Progenitor cell of endocrine pancreas (in vitro differentiated cells): ENCODE measurements at regions not wholly inside any gene's neighbourhood (a gene's known extent, or its start where the extent isn't known, plus 50 kb on each side); places are given as distances from the start of the nearest gene placed in this dataset.
"Not testable (repeated sequence)": the region's sequence is repeated elsewhere in the genome, so short reads cannot be mapped to it uniquely, and the experiment has no call there.

ENCODE experiments used
- DNase-seq: peaks from one replicate; pipeline ENCODE4 v3.0.0; 2021; ENCODE audit warnings: low spot score; ENCODE audit not compliant: unreplicated experiment
- H3K27ac Mint-ChIP-seq: 2 replicates; pipeline ENCODE4 v1.8.0; 2021; ENCODE audit warnings: mild to moderate bottlenecking, moderate library complexity, mixed read lengths
- H3K27me3 Mint-ChIP-seq: 2 replicates; pipeline ENCODE4 v1.8.0; 2021; ENCODE audit warnings: mixed read lengths
- H3K36me3 Mint-ChIP-seq: 2 replicates; pipeline ENCODE4 v1.8.0; 2022; ENCODE audit warnings: mixed read lengths; ENCODE audit not compliant: insufficient read depth
- H3K4me1 Mint-ChIP-seq: 2 replicates; pipeline ENCODE4 v1.8.0; 2021; ENCODE audit warnings: low read depth, mixed read lengths
- H3K4me3 Mint-ChIP-seq: 2 replicates; pipeline ENCODE4 v1.8.0; 2021; ENCODE audit warnings: low read depth, mild to moderate bottlenecking, moderate library complexity, mixed read lengths
- H3K9me3 Mint-ChIP-seq: 2 replicates; pipeline ENCODE4 v1.8.0; 2021; ENCODE audit warnings: low read depth, mixed read lengths
- CTCF ChIP-seq: fragments of 200-600 bp; sonication (generic); IDR thresholded peaks from one replicate; pipeline ENCODE4 v1.5.0; 2021; ENCODE audit warnings: antibody characterized with exemption, mild to moderate bottlenecking; ENCODE audit not compliant: unreplicated experiment

- Mint-ChIP-seq H3K27ac (no peak overlapping the region), H3K9me3 (peaks cover 3% of the 10 kb centered on the region), H3K4me3 (no peak overlapping the region), H3K27me3 (peaks cover 69% of the 10 kb centered on the region), H3K4me1 (peaks cover 5% of the 10 kb centered on the region), H3K36me3 (no peaks in the 10 kb centered on the region)
- DNase-seq, result no peak
- no peak for TF ChIP-seq CTCF
Observed at GRCh38 chr16:55059146-55059545, 128.5 kb downstream of the IRX5 start.

GRCh38 chr16:55061126-55061525 is 130.5 kb downstream of the IRX5 start:
- Mint-ChIP-seq H3K27ac (no peak overlapping the region), H3K27me3 (peaks cover 72% of the 10 kb centered on the region), H3K9me3 (peaks cover 4% of the 10 kb centered on the region)

GRCh38 chr16:55062442-55062841 is 131.8 kb downstream of the IRX5 start:
- peaks cover under 1% of the 10 kb centered on the region for H3K4me1 Mint-ChIP-seq
- peaks cover 67% of the 10 kb centered on the region for H3K27me3 Mint-ChIP-seq
- no peak overlapping the region for H3K4me3 Mint-ChIP-seq

More at GRCh38 chr16:55061126-55061525, 130.5 kb downstream of the IRX5 start:
- H3K4me3 Mint-ChIP-seq, result no peak overlapping the region
- no peak for DNase-seq
- peaks cover 5% of the 10 kb centered on the region for H3K4me1 Mint-ChIP-seq
- TF ChIP-seq CTCF, result no peak
- H3K36me3 Mint-ChIP-seq, result no peaks in the 10 kb centered on the region

GRCh38 chr16:55072976-55073375 is 142.3 kb downstream of the IRX5 start:
- Mint-ChIP-seq H3K36me3 (no peaks in the 10 kb centered on the region), H3K27me3 (peaks cover 21% of the 10 kb centered on the region), H3K4me1 (no peaks in the 10 kb centered on the region), H3K9me3 (peaks cover 3% of the 10 kb centered on the region), H3K4me3 (no peak overlapping the region), H3K27ac (no peak overlapping the region)
- TF ChIP-seq CTCF, result no peak
- no peak for DNase-seq

More at GRCh38 chr16:55062442-55062841, 131.8 kb downstream of the IRX5 start:
- Mint-ChIP-seq H3K9me3 (peaks cover 4% of the 10 kb centered on the region), H3K27ac (no peak overlapping the region), H3K36me3 (no peaks in the 10 kb centered on the region)
- no peak for TF ChIP-seq CTCF
- no peak for DNase-seq

- H3K9me3 Mint-ChIP-seq, result peaks cover 3% of the 10 kb centered on the region
- no peaks in the 10 kb centered on the region for H3K36me3 Mint-ChIP-seq
- H3K4me1 Mint-ChIP-seq, result no peaks in the 10 kb centered on the region
- TF ChIP-seq CTCF, result no peak
- no peak overlapping the region for H3K27ac Mint-ChIP-seq
- no peak for DNase-seq
- H3K27me3 Mint-ChIP-seq, result peaks cover 21% of the 10 kb centered on the region
- H3K4me3 Mint-ChIP-seq, result no peak overlapping the region
Observed at GRCh38 chr16:55073830-55074229, 143.2 kb downstream of the IRX5 start.

GRCh38 chr16:55075208-55075607 is 144.5 kb downstream of the IRX5 start:
- not testable (repeated sequence) for H3K9me3 Mint-ChIP-seq, H3K27ac Mint-ChIP-seq, H3K36me3 Mint-ChIP-seq, H3K4me1 Mint-ChIP-seq, H3K4me3 Mint-ChIP-seq, DNase-seq
- peaks cover 21% of the 10 kb centered on the region for H3K27me3 Mint-ChIP-seq
